ENCODE measurements at regions not wholly inside any gene's neighbourhood (a gene's known extent, or its start where the extent isn't known, plus 50 kb on each side); places are given as distances from the start of the nearest gene placed in this dataset.

GRCh38 chr4:98765771-98766170 lies 107.4 kb upstream of the TSPAN5 start:
- TF ChIP-seq EZH2phosphoT487 (IDR thresholded peaks at IDR 0.05; ENCODE audit: borderline replicate concordance, low read depth, low read length) (no peak), CTCF (conservative IDR thresholded peaks at IDR 0.05; ENCODE audit: low read length) (no peak)
- H3K9me2 ChIP-seq (ENCODE audit: insufficient read depth, low read length), result no peaks in the 10 kb centered on the region
- no peak overlapping the region for H3K4me2 ChIP-seq (ENCODE audit: low read length)
- no peak overlapping the region for H3K27ac ChIP-seq (ENCODE audit: low read depth, low read length, poor library complexity, severe bottlenecking)
- H2AFZ ChIP-seq (ENCODE audit: low read length), result no peak overlapping the region
- no peaks in the 10 kb centered on the region for H3K36me3 ChIP-seq (ENCODE audit: insufficient read depth, low read length)
- BruUV-seq (replicated peaks), result no TSS peak
- CTCF ChIA-PET (ENCODE audit: unreplicated experiment), result no interaction called here
- no peak overlapping the region for H3K4me3 ChIP-seq (ENCODE audit: low read depth, low read length, poor library complexity, severe bottlenecking)
- DNase-seq (ENCODE audit: low spot score), result no peak
- peaks cover 14% of the 10 kb centered on the region; the same call in 1 of the 2 replicates for H3K9me3 ChIP-seq (ENCODE audit: low read length)
- no peaks in the 10 kb centered on the region for H4K20me1 ChIP-seq (ENCODE audit: insufficient read depth, low read length)
- POLR2A ChIA-PET, result no interaction called here
- intact Hi-C loops (cut with micrococcal nuclease; ENCODE audit: unreplicated experiment), result no loop called here
- H3K79me2 ChIP-seq (ENCODE audit: insufficient read depth, low read depth, low read length), result no peaks in the 10 kb centered on the region
- no peaks in the 10 kb centered on the region for H3K4me1 ChIP-seq (ENCODE audit: insufficient read depth, low read length, poor library complexity, severe bottlenecking)

- Histone ChIP-seq H3K79me2 (ENCODE audit: insufficient read depth, low read depth, low read length) (no peaks in the 10 kb centered on the region), H4K20me1 (ENCODE audit: insufficient read depth, low read length) (no peaks in the 10 kb centered on the region), H3K9me2 (ENCODE audit: insufficient read depth, low read length) (no peaks in the 10 kb centered on the region), H3K4me2 (ENCODE audit: low read length) (no peak overlapping the region), H2AFZ (ENCODE audit: low read length) (no peak overlapping the region), H3K36me3 (ENCODE audit: insufficient read depth, low read length) (no peaks in the 10 kb centered on the region), H3K4me3 (ENCODE audit: low read depth, low read length, poor library complexity, severe bottlenecking) (no peak overlapping the region), H3K4me1 (ENCODE audit: insufficient read depth, low read length, poor library complexity, severe bottlenecking) (no peaks in the 10 kb centered on the region), H3K9me3 (ENCODE audit: low read length) (no peaks in the 10 kb centered on the region), H3K27ac (ENCODE audit: low read depth, low read length, poor library complexity, severe bottlenecking) (no peak overlapping the region)
- DNase-seq (ENCODE audit: low spot score), result no peak
- ChIA-PET POLR2A (no interaction called here), CTCF (ENCODE audit: unreplicated experiment) (no interaction called here)
- no peak for TF ChIP-seq CTCF (conservative IDR thresholded peaks at IDR 0.05; ENCODE audit: low read length)
- no TSS peak for BruUV-seq (replicated peaks)
- intact Hi-C loops (cut with micrococcal nuclease; ENCODE audit: unreplicated experiment), result no loop called here
Measured at GRCh38 chr4:98758182-98758581, 99.8 kb upstream of the TSPAN5 start.

- H4K20me1 ChIP-seq (ENCODE audit: insufficient read depth, low read length), result no peaks in the 10 kb centered on the region
- H3K9me2 ChIP-seq (ENCODE audit: insufficient read depth, low read length), result no peaks in the 10 kb centered on the region
- H3K79me2 ChIP-seq (ENCODE audit: insufficient read depth, low read depth, low read length), result no peaks in the 10 kb centered on the region
- H2AFZ ChIP-seq (ENCODE audit: low read length), result no peak overlapping the region
- intact Hi-C loops (cut with micrococcal nuclease; ENCODE audit: unreplicated experiment), result no loop called here
- ChIA-PET CTCF (ENCODE audit: unreplicated experiment) (no interaction called here), POLR2A (no interaction called here)
- H3K4me2 ChIP-seq (ENCODE audit: low read length), result no peak overlapping the region
- no peak overlapping the region for H3K4me3 ChIP-seq (ENCODE audit: low read depth, low read length, poor library complexity, severe bottlenecking)
- H3K36me3 ChIP-seq (ENCODE audit: insufficient read depth, low read length), result no peaks in the 10 kb centered on the region
- H3K4me1 ChIP-seq (ENCODE audit: insufficient read depth, low read length, poor library complexity, severe bottlenecking), result no peaks in the 10 kb centered on the region
- no peak overlapping the region for H3K27ac ChIP-seq (ENCODE audit: low read depth, low read length, poor library complexity, severe bottlenecking)
- DNase-seq (ENCODE audit: low spot score), result no peak
- H3K9me3 ChIP-seq (ENCODE audit: low read length), result no peaks in the 10 kb centered on the region
- no TSS peak for BruUV-seq (replicated peaks)
- TF ChIP-seq EZH2phosphoT487 (IDR thresholded peaks at IDR 0.05; ENCODE audit: borderline replicate concordance, low read depth, low read length) (no peak), CTCF (conservative IDR thresholded peaks at IDR 0.05; ENCODE audit: low read length) (no peak)
Measured at GRCh38 chr4:98754736-98755135, 96.3 kb upstream of the TSPAN5 start.
